Ovary (tissue), 3 donors: ENCODE measurements at regions not wholly inside any gene's neighbourhood (a gene's known extent, or its start where the extent isn't known, plus 50 kb on each side); places are given as distances from the start of the nearest gene placed in this dataset.

ENCODE experiments used
- CTCF ChIP-seq, 3 donors: fragments of 450-650 bp in 2 of 3; fragments of 200-600 bp in 1 of 3; IDR thresholded peaks; one replicate each; pipeline versions ENCODE4 v1.5.1 to v1.8.0; 2016 to 2022; ENCODE audit warnings: antibody characterized with exemption in 3 of 3, mild to moderate bottlenecking in 1 of 3
- EP300 ChIP-seq: sonication (generic); formaldehyde crosslinking; IDR thresholded peaks from one replicate; pipeline ENCODE4 v1.6.1; 2017; ENCODE audit warnings: antibody characterized with exemption
- POLR2A ChIP-seq: fragments of 450-650 bp; IDR thresholded peaks from one replicate; pipeline ENCODE4 v1.6.1; 2017; ENCODE audit warnings: antibody characterized with exemption, mild to moderate bottlenecking, moderate library complexity
- donor health status: DM: no; HTN: no; CAD: no.

GRCh38 chr20:9930142-9930541 is 91.3 kb upstream of the PAK5 start:
- TF ChIP-seq CTCF (IDR thresholded peaks at IDR 0.05) (no peak), POLR2A (no peak), EP300 (no peak)
